Mesothelial cell of epicardium (in vitro differentiated cells): ENCODE measurements at regions not wholly inside any gene's neighbourhood (a gene's known extent, or its start where the extent isn't known, plus 50 kb on each side); places are given as distances from the start of the nearest gene placed in this dataset.

ENCODE experiments used
- DNase-seq, 2 experiments: peaks; one replicate each; pipeline ENCODE4 v3.0.0; 2021; ENCODE audit warnings: low spot score in 2 of 2; ENCODE audit not compliant: unreplicated experiment in 2 of 2
- H3K27ac Mint-ChIP-seq: 2 replicates; pipeline ENCODE4 v1.8.0; 2021; ENCODE audit warnings: mixed read lengths
- H3K27me3 Mint-ChIP-seq: 2 replicates; pipeline ENCODE4 v1.8.0; 2021; ENCODE audit warnings: low read depth, mixed read lengths
- H3K36me3 Mint-ChIP-seq: 2 replicates; pipeline ENCODE4 v1.8.0; 2021; ENCODE audit warnings: mixed read lengths
- H3K4me1 Mint-ChIP-seq: 2 replicates; pipeline ENCODE4 v1.8.0; 2021; ENCODE audit warnings: mixed read lengths
- H3K4me3 Mint-ChIP-seq: 2 replicates; pipeline ENCODE4 v1.8.0; 2021; ENCODE audit warnings: mild to moderate bottlenecking, moderate library complexity, mixed read lengths
- H3K9me3 Mint-ChIP-seq: 2 replicates; pipeline ENCODE4 v1.8.0; 2021; ENCODE audit warnings: mixed read lengths
- TF ChIP-seq, protein P1 (sequence below): fragments of 200-600 bp; sonication (generic); IDR thresholded peaks from one replicate; pipeline ENCODE4 v1.5.0; 2021; ENCODE audit warnings: antibody characterized with exemption; ENCODE audit not compliant: unreplicated experiment

DNA sequence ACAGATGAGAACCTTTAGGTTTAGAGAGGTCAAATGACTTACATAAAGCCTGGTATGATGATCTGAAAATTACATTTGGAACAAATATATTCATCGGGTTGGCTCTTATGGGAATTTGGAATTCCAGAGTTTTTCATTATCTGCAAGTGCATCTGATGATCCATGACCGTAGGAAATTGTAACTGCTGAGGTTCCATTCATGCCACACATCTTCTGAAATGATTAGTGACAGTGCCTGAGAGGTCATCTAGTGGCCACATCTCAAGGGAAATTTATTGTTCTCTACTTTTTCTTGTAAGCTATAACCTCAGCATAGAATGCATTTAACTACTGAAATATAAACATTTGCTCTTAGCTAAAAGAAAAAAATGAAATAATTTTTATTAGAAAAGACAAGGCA lies 105.8 kb upstream of the NWD2 start:
- TF ChIP-seq, protein P1, sequence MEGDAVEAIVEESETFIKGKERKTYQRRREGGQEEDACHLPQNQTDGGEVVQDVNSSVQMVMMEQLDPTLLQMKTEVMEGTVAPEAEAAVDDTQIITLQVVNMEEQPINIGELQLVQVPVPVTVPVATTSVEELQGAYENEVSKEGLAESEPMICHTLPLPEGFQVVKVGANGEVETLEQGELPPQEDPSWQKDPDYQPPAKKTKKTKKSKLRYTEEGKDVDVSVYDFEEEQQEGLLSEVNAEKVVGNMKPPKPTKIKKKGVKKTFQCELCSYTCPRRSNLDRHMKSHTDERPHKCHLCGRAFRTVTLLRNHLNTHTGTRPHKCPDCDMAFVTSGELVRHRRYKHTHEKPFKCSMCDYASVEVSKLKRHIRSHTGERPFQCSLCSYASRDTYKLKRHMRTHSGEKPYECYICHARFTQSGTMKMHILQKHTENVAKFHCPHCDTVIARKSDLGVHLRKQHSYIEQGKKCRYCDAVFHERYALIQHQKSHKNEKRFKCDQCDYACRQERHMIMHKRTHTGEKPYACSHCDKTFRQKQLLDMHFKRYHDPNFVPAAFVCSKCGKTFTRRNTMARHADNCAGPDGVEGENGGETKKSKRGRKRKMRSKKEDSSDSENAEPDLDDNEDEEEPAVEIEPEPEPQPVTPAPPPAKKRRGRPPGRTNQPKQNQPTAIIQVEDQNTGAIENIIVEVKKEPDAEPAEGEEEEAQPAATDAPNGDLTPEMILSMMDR, result no peak
- Mint-ChIP-seq H3K4me1 (peaks cover 9% of the 10 kb centered on the region), H3K36me3 (no peaks in the 10 kb centered on the region), H3K9me3 (peaks cover 11% of the 10 kb centered on the region), H3K4me3 (no peak overlapping the region), H3K27ac (no peak overlapping the region), H3K27me3 (no peaks in the 10 kb centered on the region)
- no peak for DNase-seq

DNA sequence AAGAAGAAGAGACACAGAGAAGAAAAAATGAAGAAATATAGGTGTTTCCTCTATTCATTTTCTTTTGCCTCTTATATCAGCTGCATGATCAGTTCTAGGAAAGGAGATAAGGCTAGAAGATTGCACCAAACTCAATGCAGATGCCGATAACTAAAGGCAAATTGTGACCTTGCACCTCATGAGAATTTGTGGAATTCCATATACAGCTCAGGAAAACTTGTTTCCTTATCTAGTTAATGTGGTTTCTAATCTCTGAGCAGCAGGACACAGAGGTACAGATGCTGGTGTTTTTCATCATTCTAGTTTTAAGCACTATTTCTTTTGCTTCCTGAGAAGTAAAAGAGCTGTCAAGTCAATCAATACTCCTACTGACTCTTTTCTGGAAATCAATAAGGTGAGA lies 104.6 kb upstream of the NWD2 start:
- Mint-ChIP-seq H3K4me1 (peaks cover 9% of the 10 kb centered on the region), H3K36me3 (no peaks in the 10 kb centered on the region), H3K27me3 (no peaks in the 10 kb centered on the region), H3K9me3 (peaks cover 19% of the 10 kb centered on the region), H3K27ac (no peak overlapping the region), H3K4me3 (no peak overlapping the region)
- no peak for DNase-seq
- TF ChIP-seq, protein P1, result no peak

DNA sequence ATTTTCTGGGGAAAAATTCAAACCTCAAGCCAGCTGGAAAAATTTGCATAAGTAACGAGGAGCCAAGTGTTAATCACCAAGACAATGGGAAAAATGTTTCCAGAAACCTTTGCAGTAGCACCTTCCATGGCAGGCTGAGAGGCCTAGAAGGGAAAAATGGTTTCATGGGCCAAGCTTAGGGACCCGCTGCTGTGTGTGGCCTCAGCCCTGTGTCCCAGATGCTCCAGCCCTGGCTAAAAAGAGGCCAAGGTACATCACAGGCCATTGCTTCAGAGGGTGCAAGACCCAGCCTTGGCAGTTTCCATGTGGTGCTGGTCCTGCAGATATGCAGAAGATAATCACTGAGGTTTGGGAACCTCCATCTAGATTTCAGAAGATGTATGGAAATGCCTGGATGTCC lies 98.3 kb upstream of the NWD2 start:
- no peaks in the 10 kb centered on the region for H3K27me3 Mint-ChIP-seq
- no peaks in the 10 kb centered on the region for H3K36me3 Mint-ChIP-seq
- H3K4me1 Mint-ChIP-seq, result no peaks in the 10 kb centered on the region
- H3K9me3 Mint-ChIP-seq, result peaks cover 47% of the 10 kb centered on the region
- no peak overlapping the region for H3K27ac Mint-ChIP-seq
- TF ChIP-seq, protein P1, result no peak
- no peak for DNase-seq
- no peak overlapping the region for H3K4me3 Mint-ChIP-seq

DNA sequence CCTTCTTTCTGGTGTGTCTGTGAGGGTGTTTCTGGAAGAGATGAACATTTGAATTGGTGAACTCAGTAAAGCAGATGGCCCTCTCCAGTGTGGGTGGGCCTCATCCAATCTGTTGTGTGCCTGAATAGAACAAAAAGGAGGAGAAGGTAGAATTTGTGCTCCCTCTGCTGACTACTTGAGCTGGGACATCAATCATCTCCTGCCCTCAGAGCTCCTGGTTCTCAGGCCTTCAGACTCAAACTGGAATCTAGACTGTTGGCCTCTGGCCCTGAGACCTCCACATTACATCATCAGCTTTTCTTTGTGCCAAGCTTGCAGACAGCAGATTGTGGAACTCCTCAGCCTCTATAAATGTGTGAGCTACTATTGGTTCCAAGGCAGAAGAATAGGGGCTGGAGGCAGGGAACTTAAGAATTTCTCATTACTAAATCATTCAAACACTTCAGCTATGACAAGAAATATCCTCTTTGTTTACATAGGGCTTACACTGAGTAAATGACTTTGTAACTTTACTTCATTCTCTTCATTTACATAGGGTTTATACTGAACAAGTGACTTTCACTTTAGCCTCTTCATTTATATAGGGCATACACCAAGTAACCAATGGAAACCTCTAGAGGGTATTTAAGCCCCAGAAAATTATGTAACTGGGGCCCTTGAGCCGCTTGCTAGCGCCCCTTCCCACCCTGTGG lies 86.9 kb upstream of the NWD2 start:
- DNase-seq, result no peak
- TF ChIP-seq, protein P1, result no peak
- no peaks in the 10 kb centered on the region for H3K4me1 Mint-ChIP-seq
- no peaks in the 10 kb centered on the region for H3K9me3 Mint-ChIP-seq
- H3K27me3 Mint-ChIP-seq, result no peaks in the 10 kb centered on the region
- H3K27ac Mint-ChIP-seq, result no peak overlapping the region
- no peak overlapping the region for H3K4me3 Mint-ChIP-seq
- H3K36me3 Mint-ChIP-seq, result no peaks in the 10 kb centered on the region

DNA sequence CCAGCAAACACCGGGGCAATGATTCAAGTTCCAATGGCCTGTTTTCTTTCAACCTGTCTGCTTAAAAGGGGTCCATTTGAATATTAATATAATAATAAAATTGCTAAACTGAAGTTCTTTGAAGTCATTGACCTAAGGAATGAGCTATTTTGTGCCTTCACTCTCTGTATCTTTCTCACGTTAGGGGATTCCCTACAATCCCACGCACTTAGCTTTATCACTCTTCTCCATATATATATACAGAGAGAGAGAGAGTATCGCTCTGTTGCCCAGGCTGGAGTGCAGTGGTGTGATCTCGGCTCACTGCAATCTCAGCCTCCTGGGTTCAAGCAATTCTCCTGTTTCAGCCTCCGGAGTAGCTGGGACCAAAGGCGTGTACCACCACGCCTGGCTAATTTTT lies 83.9 kb upstream of the NWD2 start:
- no peaks in the 10 kb centered on the region for H3K9me3 Mint-ChIP-seq
- TF ChIP-seq, protein P1, result no peak
- H3K4me1 Mint-ChIP-seq, result no peaks in the 10 kb centered on the region
- H3K27ac Mint-ChIP-seq, result no peak overlapping the region
- DNase-seq, result no peak
- H3K4me3 Mint-ChIP-seq, result no peak overlapping the region
- H3K36me3 Mint-ChIP-seq, result no peaks in the 10 kb centered on the region
- peaks cover 3% of the 10 kb centered on the region for H3K27me3 Mint-ChIP-seq

DNA sequence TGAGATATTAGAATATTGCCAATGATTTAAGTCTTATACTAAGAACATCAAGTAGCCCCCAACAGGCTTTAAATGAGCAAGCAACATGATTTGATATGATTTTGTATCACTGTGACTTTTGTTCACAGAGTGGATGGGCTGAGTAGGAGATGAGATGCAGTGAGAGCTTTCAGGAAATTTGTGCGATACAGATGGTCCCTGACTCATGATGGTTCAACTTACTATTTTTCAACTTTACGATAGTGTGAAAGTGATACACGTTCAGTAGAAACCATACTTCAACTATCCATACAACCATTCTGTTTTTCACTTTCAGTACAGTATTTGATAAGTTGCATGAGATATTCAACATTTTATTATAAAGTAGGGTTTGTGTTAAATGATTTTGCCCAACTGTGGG lies 78.7 kb upstream of the NWD2 start:
- Mint-ChIP-seq H3K4me3 (no peak overlapping the region), H3K4me1 (no peaks in the 10 kb centered on the region), H3K27me3 (peaks cover 3% of the 10 kb centered on the region), H3K36me3 (no peaks in the 10 kb centered on the region), H3K9me3 (no peaks in the 10 kb centered on the region), H3K27ac (no peak overlapping the region)
- DNase-seq, result no peak
- TF ChIP-seq, protein P1, result no peak
